PC-3 (cell line): ENCODE measurements at regions not wholly inside any gene's neighbourhood (a gene's known extent, or its start where the extent isn't known, plus 50 kb on each side); places are given as distances from the start of the nearest gene placed in this dataset.

ENCODE experiments used
- EZH2 ChIP-seq: fragments of 300-600 bp; sonication (generic); IDR thresholded peaks from one replicate; pipeline ENCODE4 v1.6.1; 2017; ENCODE audit warnings: antibody characterized with exemption, mild to moderate bottlenecking, low read length; ENCODE audit not compliant: unreplicated experiment
- TF ChIP-seq, protein P1 (sequence below): fragments of 300-600 bp; sonication (generic); conservative IDR thresholded peaks from 2 replicates; pipeline ENCODE4 v1.5.1; 2017; ENCODE audit warnings: antibody characterized with exemption, low read depth, mild to moderate bottlenecking, low read length

DNA sequence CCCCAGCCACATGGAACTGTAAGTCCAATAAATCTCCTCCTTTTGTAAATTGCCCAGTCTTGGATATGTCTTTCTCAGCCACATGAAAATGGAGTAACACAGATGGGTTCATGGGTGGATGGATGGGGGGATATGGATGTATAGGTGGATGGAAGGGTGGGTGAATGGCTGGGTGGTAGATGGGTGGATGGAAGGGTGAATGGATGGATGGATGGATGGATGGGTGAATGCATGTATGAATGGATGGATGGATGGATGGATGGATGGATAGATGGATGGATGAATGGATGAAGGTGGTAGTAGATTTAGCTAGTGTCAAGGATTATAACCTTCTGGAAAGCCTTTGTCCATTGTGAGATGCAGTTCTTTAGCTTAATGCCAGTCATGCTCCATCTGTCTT, 146.1 kb upstream of the ATP2B2 start:
- TF ChIP-seq, protein P1, sequence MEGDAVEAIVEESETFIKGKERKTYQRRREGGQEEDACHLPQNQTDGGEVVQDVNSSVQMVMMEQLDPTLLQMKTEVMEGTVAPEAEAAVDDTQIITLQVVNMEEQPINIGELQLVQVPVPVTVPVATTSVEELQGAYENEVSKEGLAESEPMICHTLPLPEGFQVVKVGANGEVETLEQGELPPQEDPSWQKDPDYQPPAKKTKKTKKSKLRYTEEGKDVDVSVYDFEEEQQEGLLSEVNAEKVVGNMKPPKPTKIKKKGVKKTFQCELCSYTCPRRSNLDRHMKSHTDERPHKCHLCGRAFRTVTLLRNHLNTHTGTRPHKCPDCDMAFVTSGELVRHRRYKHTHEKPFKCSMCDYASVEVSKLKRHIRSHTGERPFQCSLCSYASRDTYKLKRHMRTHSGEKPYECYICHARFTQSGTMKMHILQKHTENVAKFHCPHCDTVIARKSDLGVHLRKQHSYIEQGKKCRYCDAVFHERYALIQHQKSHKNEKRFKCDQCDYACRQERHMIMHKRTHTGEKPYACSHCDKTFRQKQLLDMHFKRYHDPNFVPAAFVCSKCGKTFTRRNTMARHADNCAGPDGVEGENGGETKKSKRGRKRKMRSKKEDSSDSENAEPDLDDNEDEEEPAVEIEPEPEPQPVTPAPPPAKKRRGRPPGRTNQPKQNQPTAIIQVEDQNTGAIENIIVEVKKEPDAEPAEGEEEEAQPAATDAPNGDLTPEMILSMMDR, result no peak
- no peak for TF ChIP-seq EZH2
